ENCODE measurements at regions not wholly inside any gene's neighbourhood (a gene's known extent, or its start where the extent isn't known, plus 50 kb on each side); places are given as distances from the start of the nearest gene placed in this dataset.

- H3K4me1 ChIP-seq (ENCODE audit: control insufficient read depth, extremely low read depth, insufficient read depth, low read length), result no peaks in the 10 kb centered on the region
- H3K4me3 ChIP-seq (replicated peaks in 1 of 4; ENCODE audit: control extremely low read depth in 1 of 4, insufficient read depth in 1 of 4, low read depth in 3 of 4, low read length in 4 of 4), result no peak overlapping the region
- no peak overlapping the region for H3K27ac ChIP-seq (ENCODE audit: insufficient read depth, low read length)
- H3K79me2 ChIP-seq (ENCODE audit: control insufficient read depth, insufficient read depth, low read length), result no peaks in the 10 kb centered on the region
- no peak overlapping the region for H2AFZ ChIP-seq (ENCODE audit: low read length)
- H3K4me2 ChIP-seq (ENCODE audit: extremely low read depth, insufficient read depth, low read length), result no peak overlapping the region
- no peaks in the 10 kb centered on the region for H3K36me3 ChIP-seq (ENCODE audit: control insufficient read depth, insufficient read depth, low read length)
- H3K27me3 ChIP-seq (ENCODE audit: control insufficient read depth, insufficient read depth, low read length), result no peaks in the 10 kb centered on the region
- no peaks in the 10 kb centered on the region for H4K20me1 ChIP-seq (ENCODE audit: control insufficient read depth, extremely low read depth, insufficient read depth, low read length)
- DNase-seq (ENCODE audit: low read depth in 2 of 2), result no peak
- no peaks in the 10 kb centered on the region for H3K9me3 ChIP-seq (ENCODE audit: control insufficient read depth, insufficient read depth, low read depth, low read length)
- TF ChIP-seq EZH2 (IDR thresholded peaks at IDR 0.05; ENCODE audit: low read length, missing control alignments), result no peak
- no peak for TF ChIP-seq CTCF (conservative IDR thresholded peaks at IDR 0.05 in 1 of 2, IDR thresholded peaks at IDR 0.05 in 1 of 2; ENCODE audit: low read depth in 1 of 2, low read length in 2 of 2)
- H3K9ac ChIP-seq (ENCODE audit: insufficient read depth, low read length), result no peak overlapping the region
These were observed 151.8 kb downstream of the TBX5 start for GRCh38 chr12:114253976-114254778.

DNA sequence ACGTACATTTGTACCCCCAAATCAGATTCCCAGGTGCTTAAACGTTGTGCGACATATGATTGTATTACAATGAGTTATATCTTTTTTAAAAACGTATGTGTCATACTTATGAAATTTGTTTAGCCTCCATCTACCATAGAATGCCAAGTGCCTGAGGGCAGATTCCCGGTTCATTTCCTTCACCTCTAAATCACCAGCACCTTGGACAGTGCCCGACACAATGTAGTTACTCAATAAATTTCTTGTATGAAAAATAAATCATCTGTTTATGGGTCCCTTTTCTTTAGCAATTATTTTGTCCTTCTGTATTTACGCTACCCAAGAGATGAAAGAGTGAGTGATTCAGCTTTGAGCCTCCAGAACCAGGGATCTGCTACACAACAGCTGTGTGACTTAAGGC lies 157.4 kb downstream of the TBX5 start:
- Histone ChIP-seq H3K9ac (ENCODE audit: insufficient read depth, low read length) (no peak overlapping the region), H3K4me1 (ENCODE audit: control insufficient read depth, extremely low read depth, insufficient read depth, low read length) (no peaks in the 10 kb centered on the region), H3K4me3 (replicated peaks in 1 of 4; ENCODE audit: control extremely low read depth in 1 of 4, insufficient read depth in 1 of 4, low read depth in 3 of 4, low read length in 4 of 4) (no peak overlapping the region), H3K27me3 (ENCODE audit: control insufficient read depth, insufficient read depth, low read length) (no peaks in the 10 kb centered on the region), H3K79me2 (ENCODE audit: control insufficient read depth, insufficient read depth, low read length) (no peaks in the 10 kb centered on the region), H3K36me3 (ENCODE audit: control insufficient read depth, insufficient read depth, low read length) (no peaks in the 10 kb centered on the region), H3K9me3 (ENCODE audit: control insufficient read depth, insufficient read depth, low read depth, low read length) (no peaks in the 10 kb centered on the region), H3K4me2 (ENCODE audit: extremely low read depth, insufficient read depth, low read length) (no peak overlapping the region), H2AFZ (ENCODE audit: low read length) (no peak overlapping the region), H4K20me1 (ENCODE audit: control insufficient read depth, extremely low read depth, insufficient read depth, low read length) (no peaks in the 10 kb centered on the region), H3K27ac (ENCODE audit: insufficient read depth, low read length) (no peak overlapping the region)
- DNase-seq (ENCODE audit: low read depth in 2 of 2), result no peak
- TF ChIP-seq CTCF (conservative IDR thresholded peaks at IDR 0.05 in 1 of 2, IDR thresholded peaks at IDR 0.05 in 1 of 2; ENCODE audit: low read depth in 1 of 2, low read length in 2 of 2), result no peak

GRCh38 chr12:114245555-114245954 lies 160.4 kb downstream of the TBX5 start:
- Histone ChIP-seq H3K27me3 (ENCODE audit: control insufficient read depth, insufficient read depth, low read length) (no peaks in the 10 kb centered on the region), H4K20me1 (ENCODE audit: control insufficient read depth, extremely low read depth, insufficient read depth, low read length) (no peaks in the 10 kb centered on the region), H2AFZ (ENCODE audit: low read length) (no peak overlapping the region), H3K4me3 (replicated peaks in 1 of 4; ENCODE audit: control extremely low read depth in 1 of 4, insufficient read depth in 1 of 4, low read depth in 3 of 4, low read length in 4 of 4) (no peak overlapping the region), H3K9me3 (ENCODE audit: control insufficient read depth, insufficient read depth, low read depth, low read length) (no peaks in the 10 kb centered on the region), H3K27ac (ENCODE audit: insufficient read depth, low read length) (no peak overlapping the region), H3K4me1 (ENCODE audit: control insufficient read depth, extremely low read depth, insufficient read depth, low read length) (no peaks in the 10 kb centered on the region), H3K79me2 (ENCODE audit: control insufficient read depth, insufficient read depth, low read length) (no peaks in the 10 kb centered on the region), H3K36me3 (ENCODE audit: control insufficient read depth, insufficient read depth, low read length) (no peaks in the 10 kb centered on the region), H3K9ac (ENCODE audit: insufficient read depth, low read length) (no peak overlapping the region), H3K4me2 (ENCODE audit: extremely low read depth, insufficient read depth, low read length) (no peak overlapping the region)
- TF ChIP-seq CTCF (conservative IDR thresholded peaks at IDR 0.05 in 1 of 2, IDR thresholded peaks at IDR 0.05 in 1 of 2; ENCODE audit: low read depth in 1 of 2, low read length in 2 of 2), result peak; percentile 7 to 16
- TF ChIP-seq EZH2 (IDR thresholded peaks at IDR 0.05; ENCODE audit: low read length, missing control alignments), result no peak
- DNase-seq (ENCODE audit: low read depth in 2 of 2), result peak in 1 of 2 donors; percentile 29
